HuH-7 (cell line): ENCODE measurements at regions not wholly inside any gene's neighbourhood (a gene's known extent, or its start where the extent isn't known, plus 50 kb on each side); places are given as distances from the start of the nearest gene placed in this dataset.
"Not testable (repeated sequence)": the region's sequence is repeated elsewhere in the genome, so short reads cannot be mapped to it uniquely, and the experiment has no call there.

ENCODE experiments used
- DNase-seq: peaks from one replicate; pipeline ENCODE4 v3.0.0; 2011; ENCODE audit warnings: low spot score

DNA sequence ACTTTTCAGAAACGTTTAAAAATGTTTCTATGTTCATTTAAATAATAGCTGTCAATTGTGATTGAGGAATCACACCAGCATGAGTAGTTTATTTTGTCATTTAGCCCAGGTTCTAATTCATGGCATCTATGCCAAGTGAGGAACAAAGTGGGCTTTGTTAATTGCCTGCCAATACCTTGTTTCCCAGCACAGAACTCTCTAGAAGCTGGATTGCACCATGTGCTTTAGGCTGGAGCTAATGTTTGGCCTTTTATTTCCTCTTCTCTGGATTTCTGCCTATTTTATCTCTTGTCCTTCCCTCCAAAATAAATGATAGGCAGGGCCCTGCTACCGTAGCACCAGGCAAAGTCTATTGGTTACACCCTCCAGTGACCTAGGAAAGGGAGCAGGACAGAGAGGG lies 109.9 kb upstream of the ITGB1 start:
- no peak for DNase-seq

DNA sequence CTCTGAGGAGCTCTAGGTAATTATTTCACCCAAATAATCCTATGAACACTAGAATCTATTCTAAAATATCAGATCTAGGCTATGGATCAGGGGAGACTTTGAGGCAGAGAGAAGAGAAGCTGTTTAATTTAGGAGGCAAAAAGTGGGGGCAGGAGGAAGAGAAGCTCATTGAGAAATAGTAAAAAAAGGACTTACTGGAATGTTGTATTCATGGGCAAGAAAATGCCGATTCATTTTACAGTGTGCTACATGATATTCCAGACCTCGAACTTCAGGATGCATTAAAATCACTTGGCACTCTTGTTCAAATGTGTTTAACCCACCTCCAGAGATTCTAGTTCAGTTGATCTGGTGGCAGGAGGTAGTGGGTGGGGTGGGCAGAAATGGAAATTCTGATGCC lies 109.5 kb upstream of the ITGB1 start:
- no peak for DNase-seq

GRCh38 chr10:33066558-33067236 lies 108.7 kb upstream of the ITGB1 start:
- no peak for DNase-seq

- no peak for DNase-seq
Observed at GRCh38 chr10:33065111-33065510, 107.1 kb upstream of the ITGB1 start.

DNA sequence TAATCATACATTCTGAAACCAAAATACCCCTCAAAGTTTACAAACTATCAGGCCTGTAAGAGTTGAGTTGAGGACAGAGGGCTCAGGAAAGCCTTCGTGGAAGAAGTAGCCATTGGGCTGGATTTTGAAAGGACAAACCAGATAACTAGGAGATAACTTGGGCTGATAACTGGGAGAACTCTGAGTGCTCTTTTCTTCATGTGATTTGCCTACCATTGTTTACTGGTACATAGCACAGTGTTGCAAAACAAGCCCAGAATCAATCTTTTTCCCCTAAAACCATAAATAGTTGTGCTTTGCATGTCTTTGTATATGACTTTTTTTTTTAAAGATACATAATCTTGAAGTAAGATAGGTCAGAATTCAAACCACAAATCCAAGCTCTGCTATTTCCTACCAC lies 106.7 kb upstream of the ITGB1 start:
- no peak for DNase-seq

DNA sequence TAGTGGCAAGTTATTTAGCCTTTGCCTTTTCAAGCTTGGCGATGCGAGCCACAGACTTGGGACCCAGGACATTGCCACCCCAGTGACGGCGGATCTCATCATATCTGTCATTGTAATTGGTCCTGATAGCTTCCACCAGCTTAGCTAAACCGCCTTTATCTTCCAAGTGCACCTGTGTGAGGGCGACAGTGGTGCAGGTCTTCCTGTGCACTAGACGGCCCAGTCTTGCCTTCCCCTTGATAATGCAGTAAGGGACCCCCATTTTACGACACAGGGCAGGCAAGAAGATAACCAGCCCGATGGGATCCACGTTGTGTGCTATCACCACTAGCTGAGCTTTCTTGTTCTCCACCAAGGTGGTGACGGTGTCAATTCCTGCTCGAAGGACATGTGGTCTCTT lies 99.6 kb upstream of the ITGB1 start:
- DNase-seq, result no peak

DNA sequence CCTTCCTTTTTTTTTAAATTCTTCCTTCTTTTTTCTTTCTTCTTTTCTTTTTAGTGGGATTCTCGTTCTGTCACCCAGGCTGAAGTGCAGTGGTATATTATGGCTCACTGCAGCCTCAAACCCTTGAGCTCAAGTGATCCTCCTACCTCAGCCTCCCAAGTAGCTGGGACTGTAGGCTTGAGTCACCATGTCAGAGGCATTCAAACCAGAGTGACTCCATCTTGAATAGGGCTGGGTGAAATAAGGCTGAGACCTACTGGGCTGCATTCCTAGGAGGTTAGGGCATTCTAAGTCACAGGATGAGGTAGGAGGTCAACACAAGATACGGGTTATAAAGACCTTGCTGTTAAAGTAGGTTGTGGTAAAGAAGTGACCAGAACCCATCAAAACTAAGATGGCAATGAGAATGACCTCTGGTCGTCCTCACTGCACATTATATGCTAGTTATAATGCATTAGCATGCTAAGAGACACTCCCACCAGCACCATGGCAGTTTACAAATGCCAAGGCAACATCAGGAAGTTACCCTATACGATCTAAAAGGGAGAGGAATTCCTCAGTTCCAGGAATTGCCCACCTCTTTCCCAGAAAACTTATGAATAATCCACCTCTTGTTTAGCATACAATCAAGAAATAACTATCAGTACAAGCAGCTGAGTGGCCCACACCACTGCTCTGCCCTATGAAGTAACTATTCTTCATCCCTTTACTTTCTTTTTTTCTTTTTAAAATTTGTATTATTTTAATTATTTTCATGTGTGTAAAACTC lies 99.0 kb upstream of the ITGB1 start:
- no peak for DNase-seq

- DNase-seq, result no peak
Observed at GRCh38 chr10:33055625-33056024, 97.6 kb upstream of the ITGB1 start.

- no peak for DNase-seq
Observed at GRCh38 chr10:33052915-33053810, 95.1 kb upstream of the ITGB1 start.

DNA sequence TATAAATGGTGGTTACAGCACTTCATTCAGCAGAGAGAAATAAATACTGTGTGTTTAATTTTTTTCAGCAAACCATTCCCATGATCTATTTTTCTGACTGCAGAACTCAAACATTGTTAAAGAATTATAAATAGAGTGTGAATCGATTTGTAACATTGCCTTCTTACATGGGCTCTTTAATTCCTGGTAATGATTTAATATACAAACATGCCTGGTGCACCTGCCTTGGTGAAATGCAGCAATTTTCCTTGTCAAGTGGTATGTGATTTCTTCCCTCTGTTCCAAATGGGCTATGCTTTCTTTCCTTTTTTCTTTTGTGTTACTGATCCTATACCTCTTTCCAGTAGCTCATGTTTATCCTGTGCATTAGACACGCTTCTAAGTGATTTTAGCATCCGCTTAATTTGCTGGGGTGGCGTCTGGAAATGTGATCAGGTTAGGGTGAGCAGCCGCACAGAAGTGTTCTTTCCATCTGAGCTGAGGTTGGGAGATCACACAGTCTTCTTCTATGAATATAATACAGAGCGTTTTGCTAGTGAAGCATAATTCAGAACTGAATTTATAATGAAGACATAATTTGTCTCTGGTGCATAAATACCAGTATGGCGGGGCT lies 94.3 kb upstream of the ITGB1 start:
- DNase-seq, result no peak

GRCh38 chr10:33049963-33050920 lies 92.2 kb upstream of the ITGB1 start:
- DNase-seq, result not testable (repeated sequence)

DNA sequence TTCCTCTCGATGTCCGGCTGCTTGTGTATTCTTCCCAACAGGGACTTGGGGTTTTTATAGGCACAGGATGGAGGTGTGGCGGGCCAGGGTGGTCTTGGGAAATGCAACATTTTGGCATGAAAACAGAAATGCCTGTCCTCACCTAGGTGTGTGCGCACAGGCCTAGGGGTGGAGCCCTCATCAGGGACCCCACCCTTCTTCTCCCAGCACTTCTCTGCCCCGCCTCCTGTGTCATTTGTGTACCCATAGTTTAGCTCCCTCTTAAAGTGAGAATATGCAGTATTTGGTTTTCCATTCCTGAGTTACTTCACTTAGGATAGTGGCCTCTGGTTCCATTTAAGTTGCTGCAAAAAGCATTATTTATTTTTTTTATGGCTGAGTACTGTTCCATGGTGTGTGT lies 90.2 kb upstream of the ITGB1 start:
- DNase-seq, result no peak

DNA sequence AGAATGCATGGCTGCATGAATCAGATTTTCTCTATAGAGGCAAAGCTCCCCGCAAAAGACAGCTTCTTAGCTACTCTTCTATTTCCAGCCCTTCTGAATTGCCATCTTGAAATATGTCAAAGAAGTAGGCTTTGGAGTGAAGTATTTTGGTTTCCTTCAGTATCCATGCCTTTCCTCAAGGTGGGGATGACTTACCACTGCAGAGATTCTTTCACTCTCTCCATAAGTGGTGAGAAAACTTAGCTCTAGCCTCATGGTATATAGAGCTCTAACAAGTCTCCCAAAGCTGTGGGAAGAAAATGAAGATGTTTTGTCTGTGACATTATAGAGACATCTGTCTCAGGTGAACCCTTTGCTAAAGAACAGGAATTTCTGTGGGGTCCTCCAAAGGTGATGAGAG lies 89.6 kb upstream of the ITGB1 start:
- DNase-seq, result no peak

- DNase-seq, result no peak
Observed at GRCh38 chr10:33046792-33047191, 88.8 kb upstream of the ITGB1 start.

GRCh38 chr10:33045421-33045820 lies 87.4 kb upstream of the ITGB1 start:
- no peak for DNase-seq

DNA sequence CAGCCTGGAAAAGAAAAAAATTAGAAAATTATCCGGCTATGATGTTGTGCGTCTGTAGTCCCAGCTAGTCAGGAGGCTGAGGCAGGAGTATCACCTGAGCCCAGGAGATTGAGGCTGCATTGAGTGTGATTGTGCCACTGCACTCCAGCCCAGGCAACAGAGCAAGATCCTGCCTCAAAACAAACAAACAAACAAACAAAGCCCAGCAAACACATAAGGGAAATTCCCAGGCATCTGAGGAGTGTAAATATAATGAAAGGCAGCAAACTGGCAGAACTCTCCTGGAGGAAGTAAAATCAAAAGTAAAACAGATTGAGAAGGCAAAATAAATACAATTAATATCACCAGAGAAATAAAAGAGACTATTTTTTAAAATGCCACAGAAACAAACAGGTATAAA lies 84.5 kb upstream of the ITGB1 start:
- DNase-seq, result no peak

DNA sequence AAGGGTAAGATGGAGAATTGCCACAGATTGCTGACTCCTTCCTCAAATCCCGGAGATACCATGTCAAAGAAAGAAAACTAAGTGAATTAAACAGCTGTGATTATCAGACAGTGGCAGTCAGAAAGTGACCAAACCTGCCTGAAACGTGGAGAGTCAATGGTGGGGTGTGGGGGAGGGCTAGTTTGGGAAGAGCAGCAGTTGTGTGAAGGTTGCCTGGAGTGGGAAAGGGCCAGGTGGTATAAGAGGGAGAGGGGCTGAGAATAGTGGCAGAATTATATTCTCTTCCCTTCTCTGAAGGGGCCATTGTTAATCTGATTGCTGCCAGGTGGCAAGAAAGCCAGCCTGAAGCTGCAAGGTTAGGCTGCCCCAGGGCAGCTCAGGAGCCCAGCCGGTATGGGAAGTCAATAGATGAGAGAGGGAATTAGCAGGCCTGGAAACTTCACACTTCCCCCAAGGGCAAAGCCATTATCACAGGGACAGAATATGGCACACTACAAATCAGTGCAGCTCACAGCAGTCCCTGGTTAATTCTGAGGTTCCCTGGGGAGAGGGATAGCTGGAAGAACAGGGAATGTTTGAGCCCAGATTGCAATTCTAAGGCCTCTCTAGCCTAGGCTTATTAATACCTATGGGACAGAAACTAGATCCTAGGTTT lies 83.9 kb upstream of the ITGB1 start:
- DNase-seq, result no peak

DNA sequence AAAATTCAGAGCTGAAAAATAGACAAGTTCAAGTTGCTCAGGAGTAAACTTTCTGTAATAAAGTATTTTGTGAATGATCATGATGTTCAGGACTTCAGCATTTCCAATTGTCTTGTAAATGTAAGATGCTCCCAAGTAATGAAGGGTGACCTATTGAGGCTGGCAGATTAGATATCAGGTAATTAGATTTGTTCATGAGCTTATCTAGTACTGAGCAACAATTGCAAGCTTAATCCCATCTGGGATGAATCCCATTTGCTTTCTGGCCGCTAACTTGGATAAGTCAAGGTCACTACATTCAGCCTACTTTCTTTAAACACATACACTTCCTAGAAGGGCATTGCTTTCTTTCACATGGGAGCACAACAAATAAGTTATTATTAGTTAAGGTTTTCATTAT lies 82.4 kb upstream of the ITGB1 start:
- DNase-seq, result no peak

DNA sequence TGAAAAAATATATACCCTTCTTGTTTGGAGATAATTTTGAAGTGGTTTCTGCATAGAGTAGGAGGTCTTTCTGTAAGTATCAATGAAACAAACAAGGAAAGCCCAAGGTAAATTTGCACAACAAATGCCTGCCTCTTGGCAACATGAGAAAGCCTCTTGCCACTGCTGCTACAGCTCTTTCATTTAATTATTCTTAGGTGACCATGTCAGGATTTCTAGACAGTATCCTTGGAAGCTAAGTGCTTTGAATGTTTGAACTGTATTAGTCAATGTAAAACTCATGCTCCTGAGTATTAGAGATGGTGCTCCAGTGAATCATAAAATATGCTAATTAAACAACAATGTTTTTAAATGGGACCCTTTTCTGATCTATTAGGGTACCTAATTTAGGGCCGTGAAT lies 81.2 kb upstream of the ITGB1 start:
- DNase-seq, result no peak

DNA sequence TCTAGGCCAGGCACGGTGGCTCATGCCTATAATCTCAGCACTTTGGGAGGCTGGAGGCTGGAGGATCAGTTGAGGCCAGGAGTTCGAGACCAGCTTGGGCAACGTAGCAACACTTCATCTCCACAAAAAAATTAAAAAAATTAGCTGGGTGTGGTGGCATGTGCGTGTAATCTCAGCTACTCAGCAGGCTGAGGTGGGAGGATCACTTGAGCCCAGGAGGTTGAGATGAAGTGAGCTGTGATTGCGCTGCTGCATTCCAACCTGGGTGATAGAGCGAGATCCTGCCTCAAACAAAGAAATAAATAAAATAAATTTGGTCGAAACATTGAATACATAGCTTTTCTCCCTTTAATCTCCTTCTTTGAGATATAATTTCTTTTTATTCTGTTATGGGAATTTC lies 80.6 kb upstream of the ITGB1 start:
- no peak for DNase-seq

GRCh38 chr10:33037726-33038125 lies 79.7 kb upstream of the ITGB1 start:
- no peak for DNase-seq
